ENCODE measurements at regions not wholly inside any gene's neighbourhood (a gene's known extent, or its start where the extent isn't known, plus 50 kb on each side); places are given as distances from the start of the nearest gene placed in this dataset.

DNA sequence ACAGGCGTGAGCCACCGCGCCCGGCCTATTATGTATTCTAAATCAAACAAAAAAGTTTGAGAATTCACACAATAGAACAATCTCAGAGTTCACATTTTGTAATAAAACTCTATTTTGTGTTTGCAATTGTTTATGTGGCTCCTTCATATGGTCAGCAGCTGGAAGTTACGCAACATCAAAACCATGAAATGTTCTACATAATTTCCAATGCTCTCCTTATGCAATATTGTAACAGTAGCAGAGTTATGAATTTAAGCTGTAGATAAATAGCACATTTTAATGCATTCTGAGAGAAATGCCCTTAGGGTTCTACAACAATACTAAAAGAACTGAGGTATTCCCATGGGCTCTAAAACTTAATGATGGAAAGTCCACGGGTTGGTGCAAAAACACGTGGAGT is 62.3 kb upstream of the COL11A1 start:
- TF ChIP-seq SREBF2 (IDR thresholded peaks at IDR 0.05; ENCODE audit: low read length): no peak
- TF ChIP-seq CBX5 (IDR thresholded peaks at IDR 0.05; ENCODE audit: low read depth): no peak
- TF ChIP-seq MEF2A (IDR thresholded peaks at IDR 0.05; ENCODE audit: insufficient read depth, low read depth, low read length): no peak
- no peak for TF ChIP-seq YY1 (IDR thresholded peaks at IDR 0.05; ENCODE audit: low read depth, low read length)
- no peak for TF ChIP-seq JUNB (IDR thresholded peaks at IDR 0.05)
- TF ChIP-seq RELA (IDR thresholded peaks at IDR 0.05; ENCODE audit: borderline replicate concordance, partially characterized antibody): no peak
- TF ChIP-seq, protein P1, sequence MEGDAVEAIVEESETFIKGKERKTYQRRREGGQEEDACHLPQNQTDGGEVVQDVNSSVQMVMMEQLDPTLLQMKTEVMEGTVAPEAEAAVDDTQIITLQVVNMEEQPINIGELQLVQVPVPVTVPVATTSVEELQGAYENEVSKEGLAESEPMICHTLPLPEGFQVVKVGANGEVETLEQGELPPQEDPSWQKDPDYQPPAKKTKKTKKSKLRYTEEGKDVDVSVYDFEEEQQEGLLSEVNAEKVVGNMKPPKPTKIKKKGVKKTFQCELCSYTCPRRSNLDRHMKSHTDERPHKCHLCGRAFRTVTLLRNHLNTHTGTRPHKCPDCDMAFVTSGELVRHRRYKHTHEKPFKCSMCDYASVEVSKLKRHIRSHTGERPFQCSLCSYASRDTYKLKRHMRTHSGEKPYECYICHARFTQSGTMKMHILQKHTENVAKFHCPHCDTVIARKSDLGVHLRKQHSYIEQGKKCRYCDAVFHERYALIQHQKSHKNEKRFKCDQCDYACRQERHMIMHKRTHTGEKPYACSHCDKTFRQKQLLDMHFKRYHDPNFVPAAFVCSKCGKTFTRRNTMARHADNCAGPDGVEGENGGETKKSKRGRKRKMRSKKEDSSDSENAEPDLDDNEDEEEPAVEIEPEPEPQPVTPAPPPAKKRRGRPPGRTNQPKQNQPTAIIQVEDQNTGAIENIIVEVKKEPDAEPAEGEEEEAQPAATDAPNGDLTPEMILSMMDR (IDR thresholded peaks at IDR 0.05 in 2 of 3, conservative IDR thresholded peaks at IDR 0.05 in 1 of 3; ENCODE audit: control insufficient read depth in 2 of 3, extremely low read depth in 1 of 3, insufficient read depth in 1 of 3, low read depth in 3 of 3, low read length in 3 of 3): no peak
- no peak for TF ChIP-seq EZH2 (IDR thresholded peaks at IDR 0.05; ENCODE audit: borderline replicate concordance, control insufficient read depth, low read depth, low read length)
- no peak for TF ChIP-seq ZNF384 (IDR thresholded peaks at IDR 0.05; ENCODE audit: borderline replicate concordance, low read depth, low read length)
- no peak for TF ChIP-seq EED (IDR thresholded peaks at IDR 0.05; ENCODE audit: low read depth)
- TF ChIP-seq, protein P2, sequence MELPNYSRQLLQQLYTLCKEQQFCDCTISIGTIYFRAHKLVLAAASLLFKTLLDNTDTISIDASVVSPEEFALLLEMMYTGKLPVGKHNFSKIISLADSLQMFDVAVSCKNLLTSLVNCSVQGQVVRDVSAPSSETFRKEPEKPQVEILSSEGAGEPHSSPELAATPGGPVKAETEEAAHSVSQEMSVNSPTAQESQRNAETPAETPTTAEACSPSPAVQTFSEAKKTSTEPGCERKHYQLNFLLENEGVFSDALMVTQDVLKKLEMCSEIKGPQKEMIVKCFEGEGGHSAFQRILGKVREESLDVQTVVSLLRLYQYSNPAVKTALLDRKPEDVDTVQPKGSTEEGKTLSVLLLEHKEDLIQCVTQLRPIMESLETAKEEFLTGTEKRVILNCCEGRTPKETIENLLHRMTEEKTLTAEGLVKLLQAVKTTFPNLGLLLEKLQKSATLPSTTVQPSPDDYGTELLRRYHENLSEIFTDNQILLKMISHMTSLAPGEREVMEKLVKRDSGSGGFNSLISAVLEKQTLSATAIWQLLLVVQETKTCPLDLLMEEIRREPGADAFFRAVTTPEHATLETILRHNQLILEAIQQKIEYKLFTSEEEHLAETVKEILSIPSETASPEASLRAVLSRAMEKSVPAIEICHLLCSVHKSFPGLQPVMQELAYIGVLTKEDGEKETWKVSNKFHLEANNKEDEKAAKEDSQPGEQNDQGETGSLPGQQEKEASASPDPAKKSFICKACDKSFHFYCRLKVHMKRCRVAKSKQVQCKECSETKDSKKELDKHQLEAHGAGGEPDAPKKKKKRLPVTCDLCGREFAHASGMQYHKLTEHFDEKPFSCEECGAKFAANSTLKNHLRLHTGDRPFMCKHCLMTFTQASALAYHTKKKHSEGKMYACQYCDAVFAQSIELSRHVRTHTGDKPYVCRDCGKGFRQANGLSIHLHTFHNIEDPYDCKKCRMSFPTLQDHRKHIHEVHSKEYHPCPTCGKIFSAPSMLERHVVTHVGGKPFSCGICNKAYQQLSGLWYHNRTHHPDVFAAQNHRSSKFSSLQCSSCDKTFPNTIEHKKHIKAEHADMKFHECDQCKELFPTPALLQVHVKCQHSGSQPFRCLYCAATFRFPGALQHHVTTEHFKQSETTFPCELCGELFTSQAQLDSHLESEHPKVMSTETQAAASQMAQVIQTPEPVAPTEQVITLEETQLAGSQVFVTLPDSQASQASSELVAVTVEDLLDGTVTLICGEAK (IDR thresholded peaks at IDR 0.05; ENCODE audit: borderline replicate concordance): no peak
